ENCODE measurements at regions not wholly inside any gene's neighbourhood (a gene's known extent, or its start where the extent isn't known, plus 50 kb on each side); places are given as distances from the start of the nearest gene placed in this dataset.

DNA sequence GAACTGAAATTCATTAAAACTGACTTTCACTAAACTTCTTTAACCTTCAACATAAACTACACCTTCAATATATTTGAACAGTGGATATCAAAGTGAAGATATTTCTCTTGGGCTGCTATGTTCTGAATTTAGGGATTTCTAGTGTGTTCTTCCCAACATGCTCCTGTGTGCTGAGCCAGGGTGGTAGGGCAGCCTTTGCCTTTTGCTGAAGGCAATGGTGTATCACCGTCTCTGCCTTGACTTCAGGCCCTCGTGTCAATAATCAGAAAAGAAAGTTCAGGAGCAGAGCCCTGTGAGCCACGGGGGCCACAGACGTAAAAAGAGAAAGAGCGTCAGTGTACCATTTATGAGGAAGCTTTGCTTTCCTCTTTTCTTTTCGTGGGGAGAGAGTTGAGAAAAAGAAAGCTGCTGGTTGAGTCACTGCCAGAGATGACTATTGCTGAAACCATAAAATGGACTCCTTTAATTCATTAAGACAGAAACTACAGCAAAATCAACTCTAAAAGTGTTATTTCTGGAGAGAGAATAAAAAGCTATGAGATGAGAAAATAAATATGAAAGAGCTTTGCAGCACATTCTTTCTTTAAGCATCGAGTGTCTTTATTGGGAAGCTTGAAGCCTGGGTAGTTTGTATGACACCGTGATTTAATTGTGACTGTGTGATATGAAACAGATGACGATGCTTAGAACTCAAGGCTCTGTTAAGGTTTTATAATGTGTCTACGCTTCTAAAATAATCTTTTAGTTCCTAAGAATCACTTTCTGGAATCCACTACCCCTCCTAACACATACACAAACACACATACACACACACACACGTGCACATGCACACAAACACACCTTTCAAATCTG lies 271.8 kb upstream of the MTNR1B start:
- H3K27ac ChIP-seq: no peak overlapping the region
- H3K27me3 ChIP-seq: no peaks in the 10 kb centered on the region
- TF ChIP-seq, protein P1, sequence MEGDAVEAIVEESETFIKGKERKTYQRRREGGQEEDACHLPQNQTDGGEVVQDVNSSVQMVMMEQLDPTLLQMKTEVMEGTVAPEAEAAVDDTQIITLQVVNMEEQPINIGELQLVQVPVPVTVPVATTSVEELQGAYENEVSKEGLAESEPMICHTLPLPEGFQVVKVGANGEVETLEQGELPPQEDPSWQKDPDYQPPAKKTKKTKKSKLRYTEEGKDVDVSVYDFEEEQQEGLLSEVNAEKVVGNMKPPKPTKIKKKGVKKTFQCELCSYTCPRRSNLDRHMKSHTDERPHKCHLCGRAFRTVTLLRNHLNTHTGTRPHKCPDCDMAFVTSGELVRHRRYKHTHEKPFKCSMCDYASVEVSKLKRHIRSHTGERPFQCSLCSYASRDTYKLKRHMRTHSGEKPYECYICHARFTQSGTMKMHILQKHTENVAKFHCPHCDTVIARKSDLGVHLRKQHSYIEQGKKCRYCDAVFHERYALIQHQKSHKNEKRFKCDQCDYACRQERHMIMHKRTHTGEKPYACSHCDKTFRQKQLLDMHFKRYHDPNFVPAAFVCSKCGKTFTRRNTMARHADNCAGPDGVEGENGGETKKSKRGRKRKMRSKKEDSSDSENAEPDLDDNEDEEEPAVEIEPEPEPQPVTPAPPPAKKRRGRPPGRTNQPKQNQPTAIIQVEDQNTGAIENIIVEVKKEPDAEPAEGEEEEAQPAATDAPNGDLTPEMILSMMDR (IDR thresholded peaks at IDR 0.05): no peak
- H3K36me3 ChIP-seq: no peaks in the 10 kb centered on the region
- no peaks in the 10 kb centered on the region for H3K9me3 ChIP-seq
- H3K4me3 ChIP-seq: no peak overlapping the region
- H3K4me1 ChIP-seq: no peaks in the 10 kb centered on the region
- no peak for DNase-seq (ENCODE audit: low spot score)

DNA sequence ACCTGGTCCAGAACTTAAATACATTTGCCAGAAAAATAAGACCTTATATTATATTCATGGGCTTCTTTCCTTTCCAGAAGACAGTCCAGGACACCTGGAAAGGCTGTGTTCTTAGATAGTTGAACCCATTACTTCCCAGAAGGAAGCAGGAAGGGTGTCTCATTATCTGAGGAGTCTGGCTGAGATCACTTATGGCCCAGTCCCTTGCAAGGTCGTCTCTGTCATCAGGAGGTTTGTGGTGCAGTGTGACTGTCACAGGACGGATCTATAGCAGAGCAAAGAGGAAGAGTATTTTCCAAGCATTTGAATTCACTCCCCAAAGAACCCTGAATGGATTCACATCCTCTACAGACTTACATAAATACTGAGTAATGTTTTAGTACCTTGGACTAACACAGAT lies 270.7 kb upstream of the MTNR1B start:
- no peak for DNase-seq (ENCODE audit: low spot score)
- Histone ChIP-seq H3K36me3 (no peaks in the 10 kb centered on the region), H3K27ac (no peak overlapping the region), H3K4me1 (peaks cover 0 to 7% of the 10 kb centered on the region in 2 donors), H3K4me3 (no peak overlapping the region), H3K9me3 (no peaks in the 10 kb centered on the region), H3K27me3 (no peaks in the 10 kb centered on the region)
- TF ChIP-seq, protein P1 (IDR thresholded peaks at IDR 0.05): no peak

DNA sequence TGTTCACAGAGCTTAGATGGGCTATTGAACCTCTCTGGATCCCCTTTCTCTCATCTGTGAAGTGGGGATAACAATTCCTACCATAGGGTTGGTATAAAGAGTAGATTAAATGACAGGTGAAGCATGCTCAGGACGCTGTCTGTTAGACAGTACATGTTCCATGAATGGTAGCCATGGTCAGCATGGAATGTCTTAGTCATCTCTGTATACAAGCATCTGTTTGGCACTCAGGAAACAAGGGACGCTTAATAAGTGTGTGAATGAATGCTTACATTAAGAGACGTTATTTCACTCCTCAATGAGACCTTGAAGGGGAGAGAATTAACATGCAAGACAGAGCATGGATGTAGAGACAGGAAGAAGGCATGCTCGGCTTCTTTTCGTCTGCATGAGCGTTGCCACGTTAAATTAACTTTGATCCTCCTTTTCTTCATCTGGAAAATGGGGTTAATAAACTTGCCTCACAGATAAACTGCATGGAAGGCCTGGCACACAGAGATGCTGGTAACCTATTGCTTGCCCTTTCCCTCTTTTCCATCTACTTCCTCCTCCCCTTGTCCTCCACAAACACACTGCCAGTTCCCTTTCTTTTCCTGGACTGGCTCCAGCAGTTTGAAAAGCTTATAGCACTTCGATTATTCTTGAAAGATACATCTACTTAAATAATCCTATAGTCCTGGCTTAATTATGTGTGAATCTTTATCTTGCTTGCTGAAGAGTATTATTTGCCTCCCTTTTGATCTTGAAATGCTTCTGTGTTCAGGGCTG lies 267.2 kb upstream of the MTNR1B start:
- no peaks in the 10 kb centered on the region for H3K27me3 ChIP-seq
- H3K9me3 ChIP-seq: no peaks in the 10 kb centered on the region
- no peak overlapping the region for H3K4me3 ChIP-seq
- TF ChIP-seq, protein P1 (IDR thresholded peaks at IDR 0.05): no peak
- no peak overlapping the region for H3K27ac ChIP-seq
- no peak for DNase-seq (ENCODE audit: low spot score)
- H3K36me3 ChIP-seq: no peaks in the 10 kb centered on the region
- peaks cover 0 to 12% of the 10 kb centered on the region in 2 donors for H3K4me1 ChIP-seq

DNA sequence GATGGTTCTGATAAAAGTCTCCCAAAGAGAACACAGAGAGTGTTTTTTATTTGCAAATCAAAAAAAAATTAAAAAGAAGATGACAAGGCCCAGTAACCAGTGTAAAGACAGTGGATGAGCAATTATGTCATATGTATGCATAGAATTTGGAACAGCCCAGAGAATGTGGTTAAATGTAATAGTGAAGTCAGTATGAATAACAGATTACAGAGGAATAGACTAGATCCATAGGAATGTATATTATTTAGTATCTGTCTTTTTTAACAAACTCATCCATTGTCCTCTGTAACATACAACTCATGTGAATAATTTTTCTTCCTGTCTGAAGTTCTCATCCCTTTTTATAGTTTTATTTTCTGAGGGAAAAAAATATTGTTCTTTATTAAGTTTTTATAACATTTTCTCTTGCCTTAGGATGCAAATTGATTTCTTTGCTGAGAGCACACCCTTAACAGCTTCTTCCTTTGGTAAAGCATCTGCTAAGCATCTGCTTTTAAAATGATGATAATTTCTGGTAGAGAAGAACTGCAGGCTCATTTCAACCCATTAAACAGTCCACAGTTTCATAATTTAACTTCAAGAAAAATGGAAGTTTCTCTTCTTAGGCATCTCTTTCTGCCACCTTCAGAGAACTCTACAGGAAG lies 266.5 kb upstream of the MTNR1B start:
- Histone ChIP-seq H3K4me1 (peaks cover 0 to 16% of the 10 kb centered on the region in 2 donors), H3K9me3 (no peaks in the 10 kb centered on the region), H3K36me3 (no peaks in the 10 kb centered on the region), H3K27ac (no peak overlapping the region), H3K27me3 (no peaks in the 10 kb centered on the region), H3K4me3 (no peak overlapping the region)
- TF ChIP-seq, protein P1 (IDR thresholded peaks at IDR 0.05): no peak
- no peak for DNase-seq (ENCODE audit: low spot score)

DNA sequence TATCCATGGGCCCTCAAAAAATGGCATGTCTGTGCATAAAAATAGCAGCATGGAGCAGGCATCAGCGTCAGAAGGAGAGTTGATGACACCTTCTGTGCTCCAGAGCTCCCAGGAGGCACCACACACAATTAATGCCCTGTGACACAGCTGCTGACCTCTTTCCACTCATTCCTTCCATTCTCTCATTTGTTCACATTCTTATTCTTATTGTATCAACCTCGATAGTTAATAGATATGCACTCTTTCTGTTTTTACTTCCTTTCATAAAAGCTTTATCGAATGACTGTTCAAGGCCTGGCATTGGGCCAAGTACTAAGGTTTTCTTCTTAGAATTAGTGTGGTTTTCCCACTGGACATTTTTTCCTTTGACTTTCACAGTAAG lies 266.0 kb upstream of the MTNR1B start:
- Histone ChIP-seq H3K9me3 (no peaks in the 10 kb centered on the region), H3K4me1 (peaks cover 0 to 16% of the 10 kb centered on the region in 2 donors), H3K4me3 (no peak overlapping the region), H3K36me3 (no peaks in the 10 kb centered on the region), H3K27ac (no peak overlapping the region), H3K27me3 (no peaks in the 10 kb centered on the region)
- DNase-seq (ENCODE audit: low spot score): no peak
- TF ChIP-seq, protein P1 (IDR thresholded peaks at IDR 0.05): no peak

Data from right atrium auricular region (tissue), 2 donors.